Germinal center (tissue), 1 donor: ENCODE measurements at regions not wholly inside any gene's neighbourhood (a gene's known extent, or its start where the extent isn't known, plus 50 kb on each side); places are given as distances from the start of the nearest gene placed in this dataset.

Experiments used
- DNase-seq: peaks from one replicate; pipeline ENCODE4 v3.0.0; 2012; ENCODE audit warnings: mixed read lengths, low spot score

DNA sequence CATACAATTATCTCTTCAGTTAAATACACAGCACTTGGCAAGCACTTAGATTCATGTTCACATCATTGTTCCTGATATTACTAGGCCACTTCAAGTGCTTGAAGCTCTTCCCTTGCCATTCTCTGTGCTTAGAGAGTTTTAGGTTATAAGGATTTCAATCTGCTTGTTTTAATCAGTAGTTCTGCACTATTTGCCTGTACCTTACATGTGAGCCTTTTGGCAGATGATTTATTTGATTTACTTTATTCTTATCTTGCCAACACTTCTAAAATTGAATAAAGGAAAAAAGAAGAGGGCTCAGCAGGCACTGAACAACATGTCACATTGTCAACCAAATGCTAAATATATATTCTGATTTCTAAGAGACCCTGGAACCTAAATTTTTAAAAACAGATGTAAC is 363.8 kb upstream of the USP15 start:
- DNase-seq, result no peak

DNA sequence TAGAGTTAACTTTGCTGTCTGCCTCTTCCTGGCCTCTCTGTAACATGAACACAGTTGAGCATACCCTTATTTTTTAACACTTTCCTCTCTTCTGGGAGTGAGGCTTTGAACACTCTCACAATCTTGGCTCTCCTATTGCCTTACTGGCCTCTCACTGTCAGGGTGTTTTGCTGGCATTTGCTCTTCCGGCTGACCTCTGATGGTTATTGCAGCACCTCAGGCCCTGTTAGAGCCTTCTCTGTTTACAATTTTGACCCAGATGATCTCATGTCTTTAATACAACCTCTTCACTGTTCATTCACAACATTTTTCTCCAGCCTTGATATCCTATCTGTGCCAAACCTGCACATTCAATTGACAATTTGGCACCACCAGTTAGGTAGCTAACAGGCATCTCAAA is 357.8 kb upstream of the USP15 start:
- no peak for DNase-seq

DNA sequence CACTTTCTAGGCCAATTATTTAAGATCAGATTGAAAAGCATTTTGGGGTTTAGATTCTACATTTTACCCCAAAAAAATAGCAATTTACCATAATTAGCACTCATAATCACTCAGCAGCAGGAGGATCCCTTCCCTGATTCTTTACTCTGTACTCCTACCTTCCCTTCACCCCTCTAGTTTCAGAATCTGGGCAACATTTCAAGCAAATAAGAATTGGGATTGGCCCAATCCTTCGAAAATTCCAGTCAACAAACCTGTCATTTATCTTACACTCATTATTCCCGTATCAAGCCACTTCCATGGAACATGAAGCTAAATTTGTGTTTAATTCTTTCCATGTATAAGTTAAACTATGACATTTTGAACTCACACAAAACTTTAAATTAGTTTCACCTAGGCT is 349.1 kb upstream of the USP15 start:
- DNase-seq, result no peak

DNA sequence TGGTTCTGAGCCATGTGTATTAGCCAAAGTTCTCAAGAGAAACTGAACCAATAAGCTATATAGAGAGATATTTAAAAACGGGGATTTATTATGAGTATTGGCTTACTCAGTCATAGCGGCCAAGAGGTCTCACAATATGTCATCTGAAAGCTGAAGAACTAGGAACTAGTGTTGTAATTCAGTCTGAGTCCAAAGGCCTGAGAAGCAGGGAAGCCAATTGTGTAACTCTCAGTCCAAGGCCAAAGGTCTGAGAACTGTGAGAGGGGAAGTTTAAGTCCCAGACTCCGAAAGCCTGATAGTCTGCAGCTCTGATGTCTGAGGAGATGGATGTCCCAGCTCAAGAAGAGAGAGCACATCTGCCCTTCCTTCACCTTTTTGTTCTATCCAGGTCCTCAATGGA is 344.8 kb upstream of the USP15 start:
- DNase-seq, result no peak

DNA sequence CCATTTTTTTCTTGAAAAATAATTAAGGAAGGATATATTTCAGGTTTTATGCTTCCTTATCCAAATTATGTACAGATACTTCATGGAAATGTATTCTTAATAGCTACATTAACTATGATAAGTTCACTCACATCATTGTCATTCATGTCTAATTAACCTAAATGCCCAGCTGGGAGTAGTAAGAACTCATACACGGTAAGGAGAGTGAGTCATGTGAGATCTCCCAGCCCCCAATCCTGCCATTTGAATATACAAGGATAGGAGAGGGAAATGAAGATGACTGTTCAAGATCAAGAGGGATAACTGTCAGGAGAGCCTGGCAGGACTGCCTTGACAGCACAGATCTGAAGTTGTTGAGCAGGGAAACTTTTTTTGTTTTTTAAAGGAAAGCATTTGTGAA is 343.4 kb upstream of the USP15 start:
- DNase-seq, result no peak

DNA sequence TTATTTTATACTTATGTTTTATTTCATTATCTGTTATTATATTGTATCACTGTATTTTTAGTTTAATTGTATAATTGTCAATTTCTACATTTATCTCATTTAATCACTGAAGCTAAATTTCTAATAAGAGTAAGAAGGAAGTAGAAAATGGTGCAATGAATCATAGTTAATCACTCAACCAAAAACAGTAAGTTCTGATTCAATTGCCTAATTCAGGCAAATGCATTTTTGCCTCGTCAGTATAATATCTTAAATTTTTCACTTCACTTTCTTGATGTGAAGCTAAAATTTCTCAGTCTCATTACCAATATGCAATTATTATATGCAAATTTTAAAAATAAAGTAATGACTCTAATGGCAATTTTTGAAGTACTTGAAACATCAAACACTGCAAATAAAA is 340.5 kb upstream of the USP15 start:
- DNase-seq, result no peak

DNA sequence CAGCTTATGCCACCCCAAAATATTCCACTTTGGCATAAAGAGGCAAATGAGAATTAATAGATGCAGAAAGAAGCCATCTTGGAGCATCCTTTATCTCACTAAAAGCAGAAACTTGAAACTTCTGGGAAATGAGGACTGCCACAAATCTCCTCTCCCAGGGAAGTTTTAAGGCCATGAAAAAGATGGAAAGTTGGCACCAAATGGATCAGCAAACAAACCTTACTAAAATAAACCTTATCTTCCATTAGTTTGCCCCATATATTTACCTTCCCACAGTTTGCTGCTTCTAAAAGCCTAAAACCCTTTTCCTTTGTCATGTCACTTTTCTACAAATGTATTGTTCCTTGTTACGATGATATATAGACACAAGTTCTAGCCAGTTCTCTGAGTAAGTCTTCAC is 340.0 kb upstream of the USP15 start:
- no peak for DNase-seq

DNA sequence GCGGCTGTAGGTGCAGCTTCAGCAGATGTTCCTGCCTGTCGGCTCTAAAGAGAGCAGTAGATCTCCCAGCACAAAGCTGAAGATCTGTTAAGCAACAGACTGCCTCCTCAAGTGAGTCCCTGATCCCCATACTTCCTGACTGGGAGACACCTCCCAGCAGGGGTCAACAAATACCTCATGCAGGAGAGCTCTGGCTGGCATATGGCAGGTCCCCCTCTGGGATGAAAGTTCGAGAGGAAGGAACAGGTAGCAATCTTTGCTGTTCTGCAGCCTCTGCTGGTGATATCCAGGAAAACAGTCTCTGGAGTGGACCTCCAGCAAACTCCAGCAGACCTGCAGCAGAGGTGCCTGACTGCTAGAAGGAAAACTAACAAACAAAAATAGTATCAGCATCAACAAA is 337.1 kb upstream of the USP15 start:
- no peak for DNase-seq

DNA sequence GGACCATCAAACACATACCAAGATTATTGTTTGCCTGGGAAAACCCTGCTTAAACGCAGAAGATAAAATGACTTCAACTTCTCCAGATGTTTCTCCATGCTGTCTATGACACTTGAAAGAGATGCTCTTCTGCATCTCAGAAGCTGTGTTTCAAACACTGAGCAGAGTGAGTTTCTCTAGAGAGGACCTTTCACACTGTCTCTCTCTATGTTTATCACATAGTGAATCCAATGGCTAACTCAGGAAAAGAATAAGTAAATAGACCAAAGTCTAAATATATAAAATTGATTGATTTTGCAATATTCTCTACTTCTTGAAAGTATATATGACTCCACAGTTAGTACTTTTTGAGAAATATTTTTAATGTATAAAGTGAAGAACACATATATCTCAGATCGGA is 325.6 kb upstream of the USP15 start:
- DNase-seq, result no peak

DNA sequence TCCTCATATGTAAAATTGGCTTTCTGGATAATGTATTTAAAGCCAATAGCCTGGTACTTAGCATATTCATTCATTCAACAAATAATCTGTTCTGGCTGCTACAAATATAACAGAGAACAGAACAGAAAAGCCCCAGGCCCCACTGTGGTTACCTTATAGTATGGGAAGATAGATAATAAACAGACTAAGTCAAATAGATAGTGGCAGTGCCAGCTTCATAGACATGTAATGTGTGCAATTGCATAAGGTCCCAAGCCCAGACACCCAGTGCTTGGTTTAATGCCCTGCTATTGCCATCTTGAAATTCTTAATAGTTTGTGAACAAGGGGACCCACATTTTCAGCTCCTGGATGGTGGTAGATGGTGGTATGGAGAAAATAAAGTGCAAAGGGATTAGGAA is 320.2 kb upstream of the USP15 start:
- no peak for DNase-seq

DNA sequence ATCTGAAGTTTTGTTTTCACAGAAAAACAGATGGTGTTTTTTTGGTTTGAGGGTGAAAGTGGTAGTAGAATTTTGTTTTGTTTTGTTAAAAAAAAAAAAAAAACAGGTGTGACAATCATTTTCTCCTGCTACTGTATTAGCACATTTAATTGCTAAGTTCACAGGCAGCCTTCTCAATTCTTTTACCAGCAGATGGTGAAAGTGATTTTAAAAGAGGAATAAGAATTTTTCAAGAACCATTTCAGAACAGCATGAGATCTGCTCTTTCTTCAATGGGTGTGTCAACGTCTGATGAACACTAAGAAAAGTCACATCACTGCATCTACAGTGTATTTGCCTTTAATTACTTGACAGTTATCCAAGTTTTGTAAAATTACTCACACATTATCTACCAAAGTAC is 303.7 kb upstream of the USP15 start:
- DNase-seq, result no peak

DNA sequence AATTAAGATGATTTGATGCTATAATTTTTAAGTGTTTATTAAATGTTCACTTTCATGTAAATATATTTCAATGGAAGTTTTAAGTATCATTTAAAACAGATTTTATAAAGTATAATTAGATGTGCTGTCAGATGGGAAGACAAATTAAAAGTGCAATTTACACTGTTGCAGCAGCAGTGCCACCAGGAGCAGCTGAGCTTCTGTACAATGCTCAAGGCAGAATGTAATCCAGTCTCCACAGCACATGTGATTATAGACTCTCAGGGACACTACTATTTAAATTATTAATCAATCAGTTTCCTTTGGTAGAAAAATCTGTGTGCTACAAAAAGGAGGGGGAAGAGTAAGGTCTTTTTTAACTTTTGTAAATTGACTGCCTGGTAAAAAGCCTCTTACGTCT is 285.7 kb upstream of the USP15 start:
- no peak for DNase-seq

DNA sequence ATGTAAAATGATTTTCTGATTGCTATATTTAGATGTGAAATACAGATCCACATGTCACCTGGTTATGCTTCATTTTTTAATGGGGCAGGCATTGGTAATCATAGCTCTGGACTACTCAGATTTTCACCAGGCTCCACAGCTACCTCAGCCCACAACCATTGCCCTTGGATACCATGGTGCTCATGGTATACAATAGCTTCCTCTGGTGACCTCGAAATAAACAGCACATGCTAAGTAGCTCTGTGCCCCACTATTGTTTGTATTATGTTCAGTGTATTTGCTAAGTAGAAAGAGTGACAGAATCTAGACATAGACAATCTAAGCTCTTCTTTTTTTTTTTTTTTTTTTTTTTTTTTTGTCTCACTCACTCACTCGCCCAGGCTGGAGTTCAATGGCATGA is 274.4 kb upstream of the USP15 start:
- DNase-seq, result no peak

DNA sequence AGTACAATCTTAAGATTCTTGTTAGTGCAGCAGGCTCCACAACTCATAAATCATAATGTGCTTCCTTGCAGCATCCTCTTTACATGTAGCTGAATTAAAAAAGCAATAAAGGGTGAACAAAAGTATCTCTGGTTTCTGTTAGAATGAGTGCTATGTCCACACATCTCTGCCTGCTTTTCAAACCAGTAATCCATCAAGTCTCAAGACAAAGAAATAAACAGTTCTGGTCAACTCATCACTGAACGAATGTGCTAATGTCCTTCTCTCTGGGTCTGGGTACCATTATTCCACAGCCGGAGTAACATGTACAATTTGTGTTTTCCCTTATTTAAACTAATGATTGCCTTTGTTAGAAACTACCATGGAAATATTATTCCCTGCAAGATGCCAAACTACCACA is 273.0 kb upstream of the USP15 start:
- no peak for DNase-seq

DNA sequence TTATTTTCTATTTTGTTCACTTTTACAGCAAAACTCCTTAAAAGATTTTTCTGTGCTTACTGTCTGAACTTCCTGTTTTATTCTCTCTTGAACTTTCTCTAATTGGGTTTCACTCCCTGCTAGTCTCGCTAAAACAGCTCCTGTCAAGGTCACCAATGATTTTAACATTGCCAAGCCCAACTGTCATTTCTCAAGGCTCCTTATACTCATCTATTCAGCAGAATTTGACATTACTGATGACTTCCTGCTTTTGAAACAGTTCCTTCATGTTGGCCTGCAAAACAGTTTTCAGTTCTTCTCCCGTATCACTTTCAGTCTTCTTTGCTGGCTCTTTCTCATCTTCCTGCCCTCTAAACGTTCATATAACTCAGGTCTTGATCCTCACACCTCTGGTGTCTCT is 268.5 kb upstream of the USP15 start:
- no peak for DNase-seq

DNA sequence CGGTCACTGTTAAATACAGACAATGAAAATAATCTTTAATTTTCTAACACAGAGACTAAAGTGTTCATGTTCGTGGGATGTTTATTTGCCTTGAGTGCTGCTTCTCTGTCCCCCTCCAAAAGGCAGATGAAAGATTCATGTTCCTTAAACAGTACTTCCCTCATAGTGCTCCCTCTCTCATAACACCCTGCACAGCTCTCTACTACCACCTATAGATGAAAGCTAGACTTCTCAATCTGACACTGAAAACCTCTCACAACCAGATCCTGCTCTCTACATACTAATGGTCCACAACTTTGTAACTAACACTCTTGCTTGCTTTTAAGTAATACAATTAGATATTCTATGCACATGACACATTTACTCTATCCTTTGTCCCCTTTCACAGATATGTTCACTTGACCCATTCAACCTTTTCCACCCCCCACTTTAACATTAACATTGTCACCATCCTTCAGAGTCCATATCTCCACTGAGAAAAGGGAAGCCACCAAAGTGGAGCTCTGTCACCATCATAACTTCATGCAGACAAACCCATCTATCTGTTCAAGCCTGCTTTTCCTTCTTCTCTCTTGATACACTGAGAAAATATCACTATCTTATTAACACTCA is 266.4 kb upstream of the USP15 start:
- no peak for DNase-seq

DNA sequence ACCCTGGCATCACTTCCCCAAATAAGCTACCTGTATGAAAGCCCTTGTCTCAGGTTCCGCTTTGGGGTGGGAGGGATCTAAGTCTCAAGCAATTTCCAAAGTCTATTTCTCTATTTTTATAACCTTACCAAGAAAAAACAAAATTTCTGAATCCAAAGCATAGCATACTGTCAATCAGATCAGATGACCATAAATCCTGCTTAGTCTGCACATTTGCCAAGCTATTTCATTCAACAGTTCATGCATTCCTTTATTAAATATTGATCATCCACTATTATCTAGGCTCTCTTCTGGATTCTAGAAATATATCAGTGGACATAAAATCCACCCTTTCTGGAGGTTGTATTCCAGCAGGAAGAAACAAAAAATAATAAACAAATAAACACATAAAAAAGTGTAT is 263.5 kb upstream of the USP15 start:
- no peak for DNase-seq

DNA sequence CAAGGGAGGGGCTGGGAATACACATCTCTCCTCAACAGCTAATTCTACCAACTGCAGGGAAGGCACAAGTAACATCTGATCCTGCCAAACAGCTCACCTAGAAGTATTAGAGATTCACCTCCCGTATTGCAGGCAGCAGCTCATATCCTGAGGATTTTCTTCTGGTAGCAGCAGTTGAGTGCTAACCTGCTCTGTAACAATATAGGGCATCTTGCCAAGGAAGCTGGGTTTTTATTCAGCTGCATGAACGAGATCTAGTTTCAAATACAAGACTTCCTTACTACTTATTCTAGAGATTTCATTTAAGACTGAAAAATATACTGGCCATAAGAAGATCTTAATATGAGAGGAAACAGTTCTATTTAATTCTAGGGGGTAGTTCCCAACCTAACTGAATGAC is 261.4 kb upstream of the USP15 start:
- no peak for DNase-seq

DNA sequence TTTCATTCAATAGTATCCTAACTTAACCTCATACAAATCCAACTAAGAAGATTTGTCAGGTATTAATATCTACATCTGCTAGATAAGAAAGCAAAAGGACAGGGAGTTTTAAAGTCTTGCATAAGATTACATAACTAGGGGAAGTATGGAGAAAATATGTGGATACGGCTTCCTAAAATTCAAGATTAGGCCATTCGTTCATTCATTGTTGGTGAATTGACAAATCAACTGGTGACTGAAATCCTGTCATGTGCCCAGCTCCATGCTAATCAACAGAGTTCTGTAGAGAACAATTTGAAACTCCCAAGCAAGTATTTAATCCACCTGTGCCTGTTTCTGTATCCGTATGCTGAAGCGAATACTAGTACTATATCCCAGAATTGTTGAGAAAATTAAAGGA is 260.9 kb upstream of the USP15 start:
- no peak for DNase-seq

DNA sequence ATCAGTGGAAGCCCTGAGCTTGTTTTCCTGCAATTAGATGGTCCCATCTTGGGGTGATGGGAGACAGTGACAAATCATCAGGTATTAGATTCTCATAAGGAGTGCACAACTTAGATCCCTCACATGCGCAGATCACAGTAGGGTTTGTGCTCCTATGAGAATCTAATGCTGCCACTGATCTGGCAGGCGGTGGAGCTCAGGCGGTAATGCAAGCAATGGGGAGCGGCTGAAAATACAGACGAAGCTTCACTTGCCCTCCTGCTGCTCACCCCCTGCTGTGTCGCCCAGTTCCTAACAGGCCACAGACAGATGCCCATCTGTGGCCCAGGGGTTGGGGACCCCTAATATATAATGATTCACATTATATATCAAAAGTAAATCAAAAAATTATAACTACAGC is 258.8 kb upstream of the USP15 start:
- DNase-seq, result no peak

DNA sequence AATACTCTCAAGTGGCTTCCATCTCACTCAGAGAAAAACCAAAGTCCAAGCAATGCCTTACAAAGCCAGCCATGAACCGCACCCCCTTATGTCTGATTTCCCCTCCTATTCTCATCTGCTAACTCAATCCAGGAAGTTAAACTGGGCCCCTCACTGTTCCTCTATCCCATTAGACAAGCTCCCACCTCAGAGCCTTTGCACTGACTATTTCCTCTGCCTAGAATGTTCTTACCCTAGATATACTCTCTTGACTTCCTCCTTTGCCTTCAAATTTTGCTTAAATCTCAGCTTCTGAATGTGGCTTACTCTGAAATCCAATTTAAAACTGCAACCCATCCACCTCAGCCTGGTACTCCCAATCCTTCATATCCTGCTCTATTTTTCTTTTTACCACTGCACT is 257.0 kb upstream of the USP15 start:
- DNase-seq, result no peak

DNA sequence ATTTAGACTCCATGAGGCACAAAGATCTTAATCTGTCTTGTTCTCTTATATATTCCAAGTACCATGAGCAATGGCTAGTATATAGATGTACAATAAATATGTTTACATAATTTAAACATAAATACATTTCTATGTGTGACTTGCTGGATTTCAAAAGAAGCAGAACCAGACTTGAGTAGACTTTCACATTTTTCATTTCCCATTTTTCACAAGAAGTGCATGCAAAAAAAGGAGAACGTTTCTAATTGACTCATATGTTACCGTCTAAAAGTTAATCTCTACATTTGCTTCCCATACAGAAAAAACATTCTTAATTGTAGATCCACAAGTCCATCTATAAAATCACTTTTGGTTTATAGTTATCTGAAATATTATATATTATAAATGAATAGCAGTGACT is 256.5 kb upstream of the USP15 start:
- DNase-seq, result no peak

DNA sequence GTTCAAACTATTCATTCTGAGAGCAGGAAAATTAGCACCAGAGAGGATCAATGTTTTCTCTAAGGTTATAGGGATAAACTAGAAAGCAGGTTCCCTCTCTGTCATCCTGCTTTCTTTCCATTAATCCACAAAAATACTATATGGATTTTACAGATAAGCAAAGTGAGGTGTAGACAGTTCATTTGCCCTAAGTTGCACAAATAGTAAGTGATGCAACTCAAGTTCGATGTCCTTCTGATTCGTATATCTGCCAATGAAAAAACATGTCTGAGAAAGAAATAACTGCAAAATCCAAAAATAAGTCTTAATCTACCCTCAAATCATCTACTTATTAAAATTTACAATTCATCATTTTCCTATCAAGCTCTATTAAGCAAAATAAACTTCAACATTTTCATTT is 254.6 kb upstream of the USP15 start:
- no peak for DNase-seq

DNA sequence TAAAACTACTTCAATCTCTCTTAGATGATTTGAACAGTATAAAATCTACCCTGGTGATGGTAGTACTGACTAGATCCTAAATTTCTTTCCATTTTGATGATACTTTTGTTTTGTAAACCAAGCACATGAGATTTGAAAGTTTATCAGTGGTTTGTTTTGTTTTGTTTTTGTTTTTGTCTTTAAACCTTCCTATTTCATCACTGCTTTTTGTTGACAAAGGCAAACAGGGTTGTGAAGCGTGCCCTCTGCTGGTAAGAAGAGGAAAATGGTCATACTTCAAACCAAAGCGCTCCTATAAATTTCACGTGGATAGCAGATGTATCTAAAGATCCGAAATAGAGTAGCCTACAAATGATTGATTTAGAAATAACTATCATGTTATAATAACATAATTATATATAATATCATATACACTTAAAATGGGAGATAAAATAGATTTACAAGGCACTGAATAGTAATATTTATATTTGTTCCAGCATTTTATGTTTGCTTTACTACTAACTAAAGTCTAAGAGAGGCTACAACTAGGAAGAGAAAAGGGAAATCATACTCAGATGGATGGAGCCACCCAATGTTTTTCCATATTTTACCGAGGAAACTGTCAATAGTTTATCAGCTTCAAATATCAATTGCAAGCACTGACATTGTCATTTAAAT is 254.0 kb upstream of the USP15 start:
- peak; percentile 14 for DNase-seq

DNA sequence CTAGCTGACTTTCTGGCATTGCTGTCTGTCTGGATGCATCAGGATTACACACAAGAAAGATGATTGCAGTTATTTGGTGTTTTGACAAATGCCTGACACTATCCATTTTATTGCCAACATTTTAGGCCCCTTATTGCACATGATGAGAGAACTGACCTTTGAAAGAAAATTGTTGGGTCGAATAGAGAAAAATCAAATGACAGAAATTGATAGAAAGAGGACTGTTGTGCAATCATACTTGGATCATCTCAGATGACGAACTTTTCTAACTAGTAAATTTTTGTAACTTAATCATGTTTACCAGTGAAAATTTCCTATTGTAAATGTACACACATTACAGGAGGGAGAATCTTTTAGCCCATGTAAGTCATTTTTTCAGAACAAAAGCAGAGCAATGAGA is 251.5 kb upstream of the USP15 start:
- DNase-seq, result no peak
